NCI-H510A treated with DMSO at 0.1 percent for 48 hours (cell line): ENCODE measurements at regions not wholly inside any gene's neighbourhood (a gene's known extent, or its start where the extent isn't known, plus 50 kb on each side); places are given as distances from the start of the nearest gene placed in this dataset.
A peak's percentile ranks its signal among the peaks of the same experiment; 100 is the strongest.

Experiments
- DNase-seq: peaks from one replicate; lab custom pipeline; 2025; lab: John Stamatoyannopoulos, UW

GRCh38 chr13:73390100-73390499 is 331.3 kb downstream of the KLF5 start:
- no peak for DNase-seq

- no peak for DNase-seq
These were observed 329.8 kb downstream of the KLF5 start for GRCh38 chr13:73388586-73388985.

GRCh38 chr13:73387318-73387717 is 328.5 kb downstream of the KLF5 start:
- no peak for DNase-seq

- DNase-seq: no peak
These were observed 327.0 kb downstream of the KLF5 start for GRCh38 chr13:73385848-73386247.

GRCh38 chr13:73372666-73373627 is 314.1 kb downstream of the KLF5 start:
- DNase-seq: no peak

GRCh38 chr13:73370066-73370465 is 311.3 kb downstream of the KLF5 start:
- DNase-seq: no peak

- no peak for DNase-seq
These were observed 310.3 kb downstream of the KLF5 start for GRCh38 chr13:73369095-73369494.

- no peak for DNase-seq
These were observed 309.8 kb downstream of the KLF5 start for GRCh38 chr13:73368608-73369007.

- no peak for DNase-seq
These were observed 309.1 kb downstream of the KLF5 start for GRCh38 chr13:73367886-73368285.

- DNase-seq: no peak
These were observed 307.4 kb downstream of the KLF5 start for GRCh38 chr13:73366241-73366640.

- DNase-seq: no peak
These were observed 306.9 kb downstream of the KLF5 start for GRCh38 chr13:73365681-73366080.

GRCh38 chr13:73365252-73365651 is 306.4 kb downstream of the KLF5 start:
- peak; percentile 51 for DNase-seq

- DNase-seq: no peak
These were observed 305.9 kb downstream of the KLF5 start for GRCh38 chr13:73364736-73365135.

GRCh38 chr13:73358606-73359095 is 299.8 kb downstream of the KLF5 start:
- DNase-seq: no peak

- DNase-seq: no peak
These were observed 296.3 kb downstream of the KLF5 start for GRCh38 chr13:73355134-73355533.

GRCh38 chr13:73351730-73352129 is 292.9 kb downstream of the KLF5 start:
- no peak for DNase-seq

- DNase-seq: no peak
These were observed 282.9 kb downstream of the KLF5 start for GRCh38 chr13:73341748-73342147.

GRCh38 chr13:73340069-73340468 is 281.3 kb downstream of the KLF5 start:
- no peak for DNase-seq

GRCh38 chr13:73339086-73339485 is 280.3 kb downstream of the KLF5 start:
- DNase-seq: no peak

- DNase-seq: no peak
These were observed 279.6 kb downstream of the KLF5 start for GRCh38 chr13:73338389-73338788.

GRCh38 chr13:73337532-73337931 is 278.7 kb downstream of the KLF5 start:
- DNase-seq: no peak

- no peak for DNase-seq
These were observed 278.0 kb downstream of the KLF5 start for GRCh38 chr13:73336773-73337172.

- no peak for DNase-seq
These were observed 277.1 kb downstream of the KLF5 start for GRCh38 chr13:73335944-73336343.

GRCh38 chr13:73335210-73335609 is 276.4 kb downstream of the KLF5 start:
- DNase-seq: no peak
